Type B pancreatic cell (in vitro differentiated cells): ENCODE measurements at regions not wholly inside any gene's neighbourhood (a gene's known extent, or its start where the extent isn't known, plus 50 kb on each side); places are given as distances from the start of the nearest gene placed in this dataset.

ENCODE experiments used
- DNase-seq: peaks from one replicate; pipeline ENCODE4 v3.0.0; 2021; ENCODE audit warnings: mixed read lengths; ENCODE audit not compliant: unreplicated experiment; ENCODE audit errors: extremely low spot score
- H3K27ac Mint-ChIP-seq: 2 replicates; pipeline ENCODE4 v1.8.0; 2021; ENCODE audit warnings: mild to moderate bottlenecking, mixed read lengths
- H3K27me3 Mint-ChIP-seq: 2 replicates; pipeline ENCODE4 v1.8.0; 2021; ENCODE audit warnings: mixed read lengths
- H3K36me3 Mint-ChIP-seq: 2 replicates; pipeline ENCODE4 v1.8.0; 2021; ENCODE audit warnings: mixed read lengths
- H3K4me1 Mint-ChIP-seq: one replicate; pipeline ENCODE4 v1.8.0; 2021; ENCODE audit warnings: mixed read lengths; ENCODE audit not compliant: unreplicated experiment
- H3K4me3 Mint-ChIP-seq: 2 replicates; pipeline ENCODE4 v1.8.0; 2021; ENCODE audit warnings: mild to moderate bottlenecking, mixed read lengths
- H3K9me3 Mint-ChIP-seq: 2 replicates; pipeline ENCODE4 v1.8.0; 2021; ENCODE audit warnings: mixed read lengths
- TF ChIP-seq, protein P1 (sequence below): fragments of 200-600 bp; sonication (generic); conservative IDR thresholded peaks from 2 replicates; pipeline ENCODE4 v1.5.0; 2021; ENCODE audit warnings: antibody characterized with exemption, mild to moderate bottlenecking

DNA sequence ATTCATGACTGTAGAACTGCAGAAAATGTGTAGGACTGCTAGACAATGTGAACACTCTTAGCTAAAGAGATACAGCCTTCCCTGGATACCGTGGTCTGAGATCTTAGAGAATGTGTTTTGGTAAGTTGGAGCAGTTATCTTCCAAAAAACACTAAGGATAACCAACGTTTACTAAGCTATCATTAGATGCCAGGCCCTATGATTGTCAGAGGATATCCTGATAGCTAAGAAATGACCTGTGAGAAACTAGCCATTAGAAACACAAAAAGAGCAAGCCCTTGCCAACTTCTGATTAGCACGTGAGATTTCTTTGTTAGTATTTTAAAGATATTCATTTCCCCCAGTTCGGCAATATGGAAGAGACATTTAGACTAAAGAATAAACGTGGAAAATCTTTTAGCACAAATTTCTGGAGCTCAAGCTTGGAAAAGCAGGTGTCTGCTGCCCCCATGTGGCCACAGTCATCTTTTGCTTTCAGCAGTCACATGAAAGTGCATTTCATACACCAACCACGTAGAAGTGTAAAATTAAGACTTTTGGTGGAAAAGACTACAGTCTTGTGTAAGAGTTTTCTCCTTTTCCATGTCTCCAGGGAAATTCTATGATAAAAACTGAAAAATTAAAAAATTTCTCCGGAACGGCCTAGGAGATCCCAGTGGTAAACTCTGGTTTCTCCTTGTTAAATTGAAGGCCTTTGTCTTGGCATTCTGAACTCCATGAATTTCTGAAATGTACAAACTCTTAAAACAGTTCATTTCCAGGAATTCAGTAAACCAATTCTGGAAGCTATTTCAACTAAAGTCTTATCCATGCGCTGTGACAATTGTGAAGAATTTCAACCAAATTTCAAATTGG, 136.4 kb downstream of the ZNF674 start:
- Mint-ChIP-seq H3K27me3 (no peaks in the 10 kb centered on the region), H3K9me3 (no peaks in the 10 kb centered on the region), H3K27ac (no peak overlapping the region), H3K4me1 (peaks cover 4% of the 10 kb centered on the region), H3K36me3 (no peaks in the 10 kb centered on the region), H3K4me3 (no peak overlapping the region)
- TF ChIP-seq, protein P1, sequence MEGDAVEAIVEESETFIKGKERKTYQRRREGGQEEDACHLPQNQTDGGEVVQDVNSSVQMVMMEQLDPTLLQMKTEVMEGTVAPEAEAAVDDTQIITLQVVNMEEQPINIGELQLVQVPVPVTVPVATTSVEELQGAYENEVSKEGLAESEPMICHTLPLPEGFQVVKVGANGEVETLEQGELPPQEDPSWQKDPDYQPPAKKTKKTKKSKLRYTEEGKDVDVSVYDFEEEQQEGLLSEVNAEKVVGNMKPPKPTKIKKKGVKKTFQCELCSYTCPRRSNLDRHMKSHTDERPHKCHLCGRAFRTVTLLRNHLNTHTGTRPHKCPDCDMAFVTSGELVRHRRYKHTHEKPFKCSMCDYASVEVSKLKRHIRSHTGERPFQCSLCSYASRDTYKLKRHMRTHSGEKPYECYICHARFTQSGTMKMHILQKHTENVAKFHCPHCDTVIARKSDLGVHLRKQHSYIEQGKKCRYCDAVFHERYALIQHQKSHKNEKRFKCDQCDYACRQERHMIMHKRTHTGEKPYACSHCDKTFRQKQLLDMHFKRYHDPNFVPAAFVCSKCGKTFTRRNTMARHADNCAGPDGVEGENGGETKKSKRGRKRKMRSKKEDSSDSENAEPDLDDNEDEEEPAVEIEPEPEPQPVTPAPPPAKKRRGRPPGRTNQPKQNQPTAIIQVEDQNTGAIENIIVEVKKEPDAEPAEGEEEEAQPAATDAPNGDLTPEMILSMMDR: peak; percentile 96
- DNase-seq: no peak

DNA sequence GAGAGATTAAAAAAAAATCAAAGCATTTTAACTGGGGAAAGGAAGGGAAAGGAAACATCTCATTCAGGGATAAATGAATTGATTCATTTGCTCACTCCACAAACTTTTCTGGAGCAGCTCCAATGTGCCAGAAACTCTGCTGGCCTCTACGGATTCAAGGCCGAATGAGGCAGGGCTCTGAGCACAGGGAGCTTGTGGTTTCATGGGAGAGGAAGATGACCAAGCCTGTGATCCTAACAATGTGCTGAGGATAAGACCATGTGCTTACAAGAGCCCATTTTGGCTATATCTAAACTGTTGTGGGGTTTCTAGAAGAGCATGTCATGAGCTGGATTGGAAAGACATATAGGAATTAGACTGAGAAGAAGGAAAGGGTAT, 137.5 kb downstream of the ZNF674 start:
- H3K36me3 Mint-ChIP-seq: no peaks in the 10 kb centered on the region
- no peaks in the 10 kb centered on the region for H3K9me3 Mint-ChIP-seq
- no peak overlapping the region for H3K4me3 Mint-ChIP-seq

DNA sequence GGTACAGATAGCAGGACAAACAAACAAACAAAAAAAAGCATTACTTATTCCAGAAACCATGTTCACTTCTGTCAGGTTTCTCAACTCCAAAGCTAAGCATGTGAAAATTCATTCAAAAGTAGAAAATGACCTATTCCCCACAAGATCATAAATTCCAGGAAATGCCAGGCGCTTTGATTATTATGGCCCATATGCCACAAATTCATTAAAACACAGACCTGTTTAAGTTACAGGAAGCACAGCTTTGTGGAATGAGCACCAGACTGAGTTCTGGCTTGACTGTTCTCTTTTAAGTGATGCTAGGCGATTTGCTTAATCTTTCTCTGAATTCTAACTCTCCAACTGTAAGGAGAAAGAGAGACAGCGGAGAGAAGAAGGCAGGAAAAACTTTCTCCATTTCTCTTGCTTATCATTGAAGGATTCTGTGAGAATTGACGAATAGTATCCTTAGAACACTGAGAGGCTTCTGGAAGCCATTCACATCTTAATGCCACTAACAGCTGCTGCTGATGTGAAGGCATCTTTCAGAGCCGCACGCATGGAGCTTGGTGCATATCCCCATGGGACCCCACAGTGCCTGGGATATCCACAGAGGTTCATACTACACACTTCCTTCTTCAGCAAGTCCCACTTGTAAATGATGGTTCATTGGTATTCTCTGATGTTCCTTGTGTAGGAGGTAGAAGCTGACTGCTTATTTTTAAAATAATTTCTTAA, 138.0 kb downstream of the ZNF674 start:
- Mint-ChIP-seq H3K36me3 (no peaks in the 10 kb centered on the region), H3K27ac (no peak overlapping the region), H3K4me1 (peaks cover 4% of the 10 kb centered on the region), H3K4me3 (no peak overlapping the region), H3K9me3 (no peaks in the 10 kb centered on the region), H3K27me3 (no peaks in the 10 kb centered on the region)
- no peak for DNase-seq
- TF ChIP-seq, protein P1: no peak

More for the DNA sequence above, 137.5 kb downstream of the ZNF674 start:
- Mint-ChIP-seq H3K4me1 (peaks cover 4% of the 10 kb centered on the region), H3K27me3 (no peaks in the 10 kb centered on the region), H3K27ac (no peak overlapping the region)
- TF ChIP-seq, protein P1: no peak
- DNase-seq: no peak

DNA sequence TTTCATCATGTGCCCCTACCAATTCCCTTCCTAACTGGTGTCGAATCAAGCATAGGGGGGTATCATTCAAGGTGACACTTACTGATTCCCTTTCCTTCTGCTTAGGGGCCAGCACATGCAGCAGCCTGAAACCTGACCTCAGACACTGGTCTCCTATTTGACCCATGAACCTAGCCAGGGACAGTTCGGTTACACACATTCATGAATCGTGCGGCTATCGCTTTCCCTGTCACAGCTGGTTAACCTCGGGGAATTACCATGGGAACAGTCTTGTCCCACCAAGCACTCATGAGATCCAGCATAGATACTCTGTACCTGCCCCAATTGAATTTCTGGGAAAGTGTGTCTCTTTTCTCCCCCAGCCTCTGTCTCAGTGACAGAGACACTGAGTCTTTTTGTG, 140.4 kb downstream of the ZNF674 start:
- Mint-ChIP-seq H3K4me3 (no peak overlapping the region), H3K4me1 (peaks cover 4% of the 10 kb centered on the region), H3K36me3 (no peaks in the 10 kb centered on the region), H3K27ac (no peak overlapping the region), H3K9me3 (no peaks in the 10 kb centered on the region), H3K27me3 (no peaks in the 10 kb centered on the region)
- TF ChIP-seq, protein P1: no peak
- no peak for DNase-seq

DNA sequence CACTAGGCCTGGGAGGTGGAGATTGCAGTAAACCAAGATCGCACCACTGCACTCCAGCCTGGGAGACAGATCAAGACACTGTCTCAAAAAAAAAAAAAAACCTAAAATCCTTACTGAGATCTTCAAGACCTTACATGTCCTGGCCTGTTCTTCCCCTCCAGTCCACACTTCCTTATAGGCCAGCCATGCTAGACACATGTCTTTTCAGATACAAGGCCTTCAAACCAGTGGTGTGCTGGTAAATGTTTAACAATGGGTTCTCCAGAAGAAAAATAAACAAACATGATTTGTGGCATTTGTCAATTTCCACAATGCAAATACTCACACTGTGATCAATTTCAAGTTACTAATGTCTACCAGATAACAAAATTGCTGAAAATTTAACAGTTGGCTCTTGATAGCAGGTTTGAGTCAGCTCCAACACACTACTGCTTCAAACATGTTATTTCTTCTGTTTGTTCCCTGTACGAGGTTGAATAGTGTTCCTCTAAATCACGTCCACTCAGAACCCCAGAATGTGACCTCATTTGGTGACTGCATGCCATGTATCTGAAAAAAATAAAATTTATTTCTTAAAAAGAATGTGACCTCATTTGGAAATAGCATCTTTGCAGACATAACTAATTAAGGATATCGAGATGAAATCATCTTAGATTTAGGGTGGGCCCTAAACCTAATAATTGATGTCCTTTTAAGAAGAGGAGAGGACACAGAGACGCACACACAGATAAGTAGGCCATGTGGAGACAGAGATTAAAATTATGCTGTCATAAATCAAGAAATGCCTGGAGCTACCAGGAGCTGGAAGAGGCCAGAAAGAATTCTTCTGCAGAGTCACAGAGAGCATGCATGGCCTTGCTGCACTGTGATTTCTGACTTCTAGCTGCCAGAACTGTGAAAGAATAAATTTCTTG, 144.4 kb downstream of the ZNF674 start:
- Mint-ChIP-seq H3K4me3 (no peak overlapping the region), H3K36me3 (peaks cover 6% of the 10 kb centered on the region), H3K27ac (no peak overlapping the region), H3K4me1 (no peaks in the 10 kb centered on the region), H3K27me3 (no peaks in the 10 kb centered on the region), H3K9me3 (peaks cover 7% of the 10 kb centered on the region)
- TF ChIP-seq, protein P1: no peak
- no peak for DNase-seq
